ENCODE measurements at regions not wholly inside any gene's neighbourhood (a gene's known extent, or its start where the extent isn't known, plus 50 kb on each side); places are given as distances from the start of the nearest gene placed in this dataset.

DNA sequence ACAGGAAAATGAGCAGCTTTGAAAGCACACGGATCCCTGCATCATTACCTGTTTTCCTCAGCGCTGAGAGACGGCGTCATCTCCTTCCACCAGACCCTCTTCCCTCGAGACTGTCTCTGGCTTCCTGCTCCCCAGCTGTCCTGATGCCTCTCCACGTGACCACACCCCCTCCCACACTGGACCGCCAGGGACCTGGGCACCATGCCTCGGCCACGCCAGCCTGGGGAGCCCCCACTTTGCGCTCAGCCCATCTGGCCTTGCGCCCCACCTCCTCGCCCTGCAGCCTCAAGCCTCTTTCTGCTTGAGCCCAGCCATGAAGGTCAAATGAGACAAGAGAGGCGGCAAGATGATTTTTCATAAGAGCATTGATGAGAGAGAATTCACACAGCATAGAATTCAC, 66.0 kb upstream of the ACKR3 start:
- TF ChIP-seq POLR2A (IDR thresholded peaks at IDR 0.05; ENCODE audit: borderline replicate concordance, extremely low read depth, insufficient read depth, insufficient read length) (no peak), SIN3A (IDR thresholded peaks at IDR 0.05; ENCODE audit: low read depth) (no peak), POLR2AphosphoS5 (IDR thresholded peaks at IDR 0.05; ENCODE audit: low read depth, low read length) (no peak), EZH2 (IDR thresholded peaks at IDR 0.05) (no peak), TCF7L2 (IDR thresholded peaks at IDR 0.05; ENCODE audit: borderline replicate concordance, extremely low read depth, insufficient read depth, insufficient read length) (no peak)
- TF ChIP-seq, protein P1, sequence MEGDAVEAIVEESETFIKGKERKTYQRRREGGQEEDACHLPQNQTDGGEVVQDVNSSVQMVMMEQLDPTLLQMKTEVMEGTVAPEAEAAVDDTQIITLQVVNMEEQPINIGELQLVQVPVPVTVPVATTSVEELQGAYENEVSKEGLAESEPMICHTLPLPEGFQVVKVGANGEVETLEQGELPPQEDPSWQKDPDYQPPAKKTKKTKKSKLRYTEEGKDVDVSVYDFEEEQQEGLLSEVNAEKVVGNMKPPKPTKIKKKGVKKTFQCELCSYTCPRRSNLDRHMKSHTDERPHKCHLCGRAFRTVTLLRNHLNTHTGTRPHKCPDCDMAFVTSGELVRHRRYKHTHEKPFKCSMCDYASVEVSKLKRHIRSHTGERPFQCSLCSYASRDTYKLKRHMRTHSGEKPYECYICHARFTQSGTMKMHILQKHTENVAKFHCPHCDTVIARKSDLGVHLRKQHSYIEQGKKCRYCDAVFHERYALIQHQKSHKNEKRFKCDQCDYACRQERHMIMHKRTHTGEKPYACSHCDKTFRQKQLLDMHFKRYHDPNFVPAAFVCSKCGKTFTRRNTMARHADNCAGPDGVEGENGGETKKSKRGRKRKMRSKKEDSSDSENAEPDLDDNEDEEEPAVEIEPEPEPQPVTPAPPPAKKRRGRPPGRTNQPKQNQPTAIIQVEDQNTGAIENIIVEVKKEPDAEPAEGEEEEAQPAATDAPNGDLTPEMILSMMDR (IDR thresholded peaks at IDR 0.05 in 2 of 3, conservative IDR thresholded peaks at IDR 0.05 in 1 of 3; ENCODE audit: borderline replicate concordance in 1 of 3, insufficient read depth in 1 of 3, low read depth in 2 of 3, low read length in 2 of 3), result no peak
- TF ChIP-seq, protein P2, sequence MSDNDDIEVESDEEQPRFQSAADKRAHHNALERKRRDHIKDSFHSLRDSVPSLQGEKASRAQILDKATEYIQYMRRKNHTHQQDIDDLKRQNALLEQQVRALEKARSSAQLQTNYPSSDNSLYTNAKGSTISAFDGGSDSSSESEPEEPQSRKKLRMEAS (IDR thresholded peaks at IDR 0.05), result no peak
